Neural progenitor cell (in vitro differentiated cells): ENCODE measurements at regions not wholly inside any gene's neighbourhood (a gene's known extent, or its start where the extent isn't known, plus 50 kb on each side); places are given as distances from the start of the nearest gene placed in this dataset.

Source experiments
- DNase-seq: peaks from one replicate; pipeline ENCODE4 v3.0.0-alpha.2; 2016; ENCODE audit warnings: low spot score
- H2AFZ ChIP-seq: fragments of 200-600 bp; sonication (generic); replicated peaks from 2 replicates; pipeline ENCODE4 v1.6.1; 2016; ENCODE audit warnings: antibody characterized with exemption
- H3F3A ChIP-seq: fragments of 200-600 bp; sonication (generic); 2 replicates; pipeline ENCODE4 v1.6.1; 2016; ENCODE audit warnings: antibody characterized with exemption, low read depth
- H3K27ac ChIP-seq: fragments of 200-600 bp; sonication (generic); 2 replicates; pipeline ENCODE4 v1.5.1; 2016; ENCODE audit warnings: mild to moderate bottlenecking
- H3K27me3 ChIP-seq: fragments of 200-600 bp; sonication (generic); 2 replicates; pipeline ENCODE4 v1.6.1; 2016; ENCODE audit warnings: mild to moderate bottlenecking, moderate library complexity
- H3K36me3 ChIP-seq: fragments of 200-600 bp; sonication (generic); 2 replicates; pipeline ENCODE4 v1.5.1; 2016
- H3K4me1 ChIP-seq: fragments of 200-600 bp; sonication (generic); 2 replicates; pipeline ENCODE4 v1.6.1; 2016; ENCODE audit warnings: mixed run types
- H3K4me2 ChIP-seq: fragments of 200-600 bp; sonication (generic); 2 replicates; pipeline ENCODE4 v1.6.1; 2016
- H3K4me3 ChIP-seq: fragments of 200-600 bp; sonication (generic); 2 replicates; pipeline ENCODE4 v1.5.1; 2016
- H3K79me2 ChIP-seq: fragments of 200-600 bp; sonication (generic); 2 replicates; pipeline ENCODE4 v1.6.1; 2016; ENCODE audit warnings: low read depth
- H3K9ac ChIP-seq: fragments of 200-600 bp; sonication (generic); 2 replicates; pipeline ENCODE4 v1.6.1; 2016
- H3K9me3 ChIP-seq: fragments of 200-600 bp; sonication (generic); 2 replicates; pipeline ENCODE4 v1.5.1; 2016; ENCODE audit warnings: low read depth
- H4K20me1 ChIP-seq: fragments of 200-600 bp; sonication (generic); 2 replicates; pipeline ENCODE4 v1.6.1; 2016; ENCODE audit warnings: low read depth
- H3K27ac Mint-ChIP-seq: 3 replicates; pipeline ENCODE4 v1.8.0; 2021; ENCODE audit warnings: mixed read lengths
- H3K27me3 Mint-ChIP-seq: 2 replicates; pipeline ENCODE4 v1.8.0; 2022; ENCODE audit warnings: low read depth, mild to moderate bottlenecking, inconsistent platforms, moderate library complexity, mixed read lengths; ENCODE audit not compliant: insufficient read depth
- H3K36me3 Mint-ChIP-seq: 3 replicates; pipeline ENCODE4 v1.8.0; 2021; ENCODE audit warnings: mixed read lengths
- H3K4me1 Mint-ChIP-seq: 3 replicates; pipeline ENCODE4 v1.8.0; 2021; ENCODE audit warnings: mixed read lengths
- H3K4me3 Mint-ChIP-seq: 3 replicates; pipeline ENCODE4 v1.8.0; 2021; ENCODE audit warnings: mild to moderate bottlenecking, moderate library complexity, mixed read lengths
- H3K9me3 Mint-ChIP-seq: 3 replicates; pipeline ENCODE4 v1.8.0; 2020; ENCODE audit warnings: mixed read lengths
- EZH2 ChIP-seq: fragments of 200-600 bp; sonication (generic); IDR thresholded peaks from 2 replicates; pipeline ENCODE4 v1.6.1; 2017; ENCODE audit warnings: antibody characterized with exemption, mild to moderate bottlenecking, moderate library complexity
- EZH2phosphoT487 ChIP-seq: fragments of 200-600 bp; sonication (generic); IDR thresholded peaks from 2 replicates; pipeline ENCODE4 v1.6.1; 2017; ENCODE audit warnings: antibody characterized with exemption
- TF ChIP-seq, protein P1 (sequence below): fragments of 200-600 bp; sonication (generic); IDR thresholded peaks from 2 replicates; pipeline ENCODE4 v1.5.1; 2017; ENCODE audit warnings: antibody characterized with exemption, mild to moderate bottlenecking

DNA sequence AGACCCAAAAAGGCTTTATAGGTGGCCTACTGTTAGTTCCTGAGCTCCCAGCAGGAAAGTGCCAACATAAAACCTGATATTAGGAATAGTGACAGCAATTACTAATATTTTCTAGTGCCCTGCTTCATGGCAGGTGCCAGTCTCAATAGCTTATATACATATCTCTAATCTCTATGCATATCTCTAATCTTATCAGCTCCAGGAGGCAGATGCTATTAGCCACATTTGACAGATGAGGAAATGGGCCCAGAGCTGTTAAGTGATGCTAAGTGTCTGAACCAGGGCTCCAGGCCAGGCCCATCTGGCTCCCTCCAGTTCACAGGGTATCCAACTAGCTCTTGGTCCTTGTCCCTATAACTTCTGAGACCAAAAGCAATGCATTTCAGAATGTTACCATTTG lies 142.5 kb downstream of the CHIC2 start:
- Histone ChIP-seq H3K4me1 (no peaks in the 10 kb centered on the region), H3K4me2 (no peak overlapping the region), H3K27ac (no peak overlapping the region), H3K4me3 (no peak overlapping the region), H3K27me3 (no peaks in the 10 kb centered on the region), H3K79me2 (no peaks in the 10 kb centered on the region), H2AFZ (no peak overlapping the region), H3K9me3 (no peaks in the 10 kb centered on the region), H3K36me3 (no peaks in the 10 kb centered on the region), H4K20me1 (no peaks in the 10 kb centered on the region), H3F3A (no peaks in the 10 kb centered on the region), H3K9ac (no peak overlapping the region)
- peaks cover 5% of the 10 kb centered on the region for H3K27me3 Mint-ChIP-seq
- H3K4me1 Mint-ChIP-seq, result no peaks in the 10 kb centered on the region
- H3K36me3 Mint-ChIP-seq, result no peaks in the 10 kb centered on the region
- no peak for DNase-seq
- H3K4me3 Mint-ChIP-seq, result no peak overlapping the region
- TF ChIP-seq, protein P1, sequence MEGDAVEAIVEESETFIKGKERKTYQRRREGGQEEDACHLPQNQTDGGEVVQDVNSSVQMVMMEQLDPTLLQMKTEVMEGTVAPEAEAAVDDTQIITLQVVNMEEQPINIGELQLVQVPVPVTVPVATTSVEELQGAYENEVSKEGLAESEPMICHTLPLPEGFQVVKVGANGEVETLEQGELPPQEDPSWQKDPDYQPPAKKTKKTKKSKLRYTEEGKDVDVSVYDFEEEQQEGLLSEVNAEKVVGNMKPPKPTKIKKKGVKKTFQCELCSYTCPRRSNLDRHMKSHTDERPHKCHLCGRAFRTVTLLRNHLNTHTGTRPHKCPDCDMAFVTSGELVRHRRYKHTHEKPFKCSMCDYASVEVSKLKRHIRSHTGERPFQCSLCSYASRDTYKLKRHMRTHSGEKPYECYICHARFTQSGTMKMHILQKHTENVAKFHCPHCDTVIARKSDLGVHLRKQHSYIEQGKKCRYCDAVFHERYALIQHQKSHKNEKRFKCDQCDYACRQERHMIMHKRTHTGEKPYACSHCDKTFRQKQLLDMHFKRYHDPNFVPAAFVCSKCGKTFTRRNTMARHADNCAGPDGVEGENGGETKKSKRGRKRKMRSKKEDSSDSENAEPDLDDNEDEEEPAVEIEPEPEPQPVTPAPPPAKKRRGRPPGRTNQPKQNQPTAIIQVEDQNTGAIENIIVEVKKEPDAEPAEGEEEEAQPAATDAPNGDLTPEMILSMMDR, result no peak
- TF ChIP-seq EZH2phosphoT487 (no peak), EZH2 (no peak)
- H3K9me3 Mint-ChIP-seq, result no peaks in the 10 kb centered on the region
- no peak overlapping the region for H3K27ac Mint-ChIP-seq

DNA sequence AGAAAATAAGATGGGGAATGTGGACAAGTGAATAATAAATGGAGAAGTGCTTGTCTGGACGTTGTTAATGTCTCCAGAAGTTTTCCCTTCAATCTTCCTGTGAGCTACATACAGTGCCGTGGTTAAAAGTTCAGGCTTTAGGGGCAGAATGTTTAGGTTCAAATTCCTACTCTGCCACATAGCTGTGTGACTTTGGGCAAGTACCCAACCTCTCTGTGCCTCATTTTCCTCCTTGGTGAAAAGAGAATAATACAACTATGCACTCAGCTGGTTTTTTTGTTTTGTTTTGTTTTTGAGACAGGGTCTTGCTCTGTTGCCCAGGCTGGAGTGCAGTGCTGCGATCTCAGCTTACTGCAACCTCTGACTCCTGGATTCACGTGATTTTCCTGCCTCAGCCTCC lies 143.5 kb downstream of the CHIC2 start:
- DNase-seq, result no peak
- no peaks in the 10 kb centered on the region for H3K36me3 Mint-ChIP-seq
- no peak overlapping the region for H3K4me2 ChIP-seq
- TF ChIP-seq EZH2 (no peak), EZH2phosphoT487 (no peak)
- TF ChIP-seq, protein P1, result no peak
- no peak overlapping the region for H3K4me3 ChIP-seq
- no peak overlapping the region for H3K27ac ChIP-seq
- H3K4me3 Mint-ChIP-seq, result no peak overlapping the region
- no peak overlapping the region for H2AFZ ChIP-seq
- H3K9me3 ChIP-seq, result no peaks in the 10 kb centered on the region
- no peaks in the 10 kb centered on the region for H3K27me3 ChIP-seq
- no peaks in the 10 kb centered on the region for H3K4me1 Mint-ChIP-seq
- no peak overlapping the region for H3K27ac Mint-ChIP-seq
- H3K27me3 Mint-ChIP-seq, result peaks cover 3% of the 10 kb centered on the region
- H3K36me3 ChIP-seq, result no peaks in the 10 kb centered on the region
- H3K9me3 Mint-ChIP-seq, result no peaks in the 10 kb centered on the region
- no peaks in the 10 kb centered on the region for H3K4me1 ChIP-seq
- H3F3A ChIP-seq, result no peaks in the 10 kb centered on the region
- H4K20me1 ChIP-seq, result no peaks in the 10 kb centered on the region
- H3K9ac ChIP-seq, result no peak overlapping the region
- no peaks in the 10 kb centered on the region for H3K79me2 ChIP-seq

DNA sequence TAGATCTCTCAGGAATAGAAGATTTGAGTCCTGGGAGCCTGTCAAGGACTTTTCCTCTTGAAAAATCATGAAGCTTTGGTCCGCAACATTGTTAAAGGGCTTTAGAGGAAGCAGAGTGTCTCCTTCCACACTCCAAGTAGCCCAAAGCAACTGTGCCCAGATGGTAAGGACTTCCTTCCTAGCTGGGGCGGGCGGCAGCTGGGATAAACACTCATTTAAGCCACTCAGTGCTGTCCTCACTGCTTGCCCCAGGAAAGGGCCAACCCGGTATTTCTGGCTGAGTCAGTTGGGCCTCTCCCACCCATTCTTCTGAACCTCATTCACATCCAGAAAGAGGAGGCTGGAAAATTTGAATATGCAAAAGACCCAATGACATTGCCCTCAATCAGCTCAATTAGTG lies 144.3 kb downstream of the CHIC2 start:
- no peaks in the 10 kb centered on the region for H3K36me3 Mint-ChIP-seq

More for the DNA sequence above, 144.3 kb downstream of the CHIC2 start:
- Histone ChIP-seq H3K79me2 (no peaks in the 10 kb centered on the region), H3K9me3 (no peaks in the 10 kb centered on the region), H3K4me3 (no peak overlapping the region), H3K4me1 (no peaks in the 10 kb centered on the region), H3K4me2 (no peak overlapping the region), H3K36me3 (no peaks in the 10 kb centered on the region), H3K27ac (no peak overlapping the region), H4K20me1 (no peaks in the 10 kb centered on the region), H3K27me3 (no peaks in the 10 kb centered on the region), H2AFZ (no peak overlapping the region), H3F3A (no peaks in the 10 kb centered on the region), H3K9ac (no peak overlapping the region)
- no peaks in the 10 kb centered on the region for H3K4me1 Mint-ChIP-seq
- no peak for DNase-seq
- TF ChIP-seq, protein P1, result no peak
- no peak for TF ChIP-seq EZH2
- TF ChIP-seq EZH2phosphoT487, result no peak
- H3K27ac Mint-ChIP-seq, result no peak overlapping the region
- H3K9me3 Mint-ChIP-seq, result no peaks in the 10 kb centered on the region
- H3K4me3 Mint-ChIP-seq, result no peak overlapping the region
- H3K27me3 Mint-ChIP-seq, result peaks cover 2% of the 10 kb centered on the region
